ENCODE measurements at regions not wholly inside any gene's neighbourhood (a gene's known extent, or its start where the extent isn't known, plus 50 kb on each side); places are given as distances from the start of the nearest gene placed in this dataset.
A peak's percentile ranks its signal among the peaks of the same experiment; 100 is the strongest.

DNA sequence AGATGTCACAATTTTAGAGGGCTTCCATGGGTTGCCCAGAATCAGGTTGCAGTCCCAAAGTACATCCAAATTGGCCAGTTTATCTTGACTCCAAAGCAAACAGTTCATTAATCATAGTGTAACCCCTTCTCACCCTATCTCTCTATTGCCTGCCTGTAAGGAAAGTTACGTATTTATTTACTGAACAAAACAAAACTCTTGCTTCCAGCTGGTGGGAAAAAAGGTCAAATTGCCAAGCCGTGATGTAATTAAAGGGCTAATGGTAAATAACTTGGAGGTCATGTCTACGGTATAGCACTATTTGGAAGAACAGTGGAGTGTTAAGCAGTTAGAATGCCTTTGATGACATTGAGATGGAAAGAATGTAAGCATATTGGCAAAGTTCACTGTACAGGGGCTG is 214.0 kb downstream of the DLEU7 start:
- Histone ChIP-seq H3K27me3 (no peaks in the 10 kb centered on the region), H3K36me3 (replicated peaks in 1 of 2; ENCODE audit: insufficient read depth in 1 of 2, low read depth in 2 of 2) (no peaks in the 10 kb centered on the region), H3K4me1 (no peaks in the 10 kb centered on the region), H3K4me3 (no peak overlapping the region), H3K27ac (peak overlapping the region in 2 of 4 donors; percentile 15 to 52), H3K9me3 (no peaks in the 10 kb centered on the region)
- WGBS, 2 donors: 32% methylated on average over 3 of the region's 3 CpGs
- ATAC-seq (no peak), DNase-seq (no peak)
- no peak for TF ChIP-seq POLR2A (IDR thresholded peaks at IDR 0.05)
- no peak for TF ChIP-seq CTCF (IDR thresholded peaks at IDR 0.05)
- intact Hi-C loops (cut with DNase I): no loop called here

DNA sequence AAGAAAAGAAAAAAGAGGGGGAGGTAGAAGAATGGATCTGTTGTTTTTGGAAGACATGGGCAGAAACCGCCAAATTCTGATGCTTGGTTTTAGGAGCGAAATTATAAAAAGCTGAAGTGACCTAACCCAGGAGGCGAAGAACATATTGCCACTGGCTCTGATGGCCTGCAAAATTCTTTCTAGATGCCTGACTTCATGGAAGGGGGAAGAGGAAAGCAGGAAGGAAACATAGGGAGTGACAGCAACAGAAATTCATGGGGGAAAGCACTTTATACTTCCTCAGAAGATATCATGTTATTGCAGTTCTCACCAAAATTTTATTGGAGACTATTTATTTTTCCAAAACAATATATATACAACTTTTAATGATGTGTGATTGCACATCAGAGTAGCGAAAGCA is 213.5 kb downstream of the DLEU7 start:
- TF ChIP-seq CTCF (IDR thresholded peaks at IDR 0.05) (no peak), POLR2A (IDR thresholded peaks at IDR 0.05) (no peak)
- WGBS, 2 donors: 85 to 89% methylated on average over 4 of the region's 4 CpGs
- ATAC-seq: no peak

GRCh38 chr13:50631041-50631440 is 212.5 kb downstream of the DLEU7 start:
- ATAC-seq (no peak), DNase-seq (no peak)
- Histone ChIP-seq H3K36me3 (replicated peaks in 1 of 2; ENCODE audit: insufficient read depth in 1 of 2, low read depth in 2 of 2) (no peaks in the 10 kb centered on the region), H3K27ac (no peak overlapping the region), H3K27me3 (no peaks in the 10 kb centered on the region), H3K4me1 (no peaks in the 10 kb centered on the region), H3K9me3 (no peaks in the 10 kb centered on the region), H3K4me3 (no peak overlapping the region)
- intact Hi-C loops (cut with DNase I): no loop called here
- TF ChIP-seq POLR2A (IDR thresholded peaks at IDR 0.05) (no peak), CTCF (IDR thresholded peaks at IDR 0.05) (no peak)
- 84% methylated on average over 3 of the region's 3 CpGs for WGBS, 2 donors

More for the DNA sequence above, 213.5 kb downstream of the DLEU7 start:
- H3K9me3 ChIP-seq: no peaks in the 10 kb centered on the region
- DNase-seq: no peak
- H3K27me3 ChIP-seq: no peaks in the 10 kb centered on the region
- H3K27ac ChIP-seq: peak overlapping the region in 1 of 4 donors; percentile 52
- H3K4me3 ChIP-seq: no peak overlapping the region
- H3K4me1 ChIP-seq: no peaks in the 10 kb centered on the region
- intact Hi-C loops (cut with DNase I): no loop called here
- no peaks in the 10 kb centered on the region for H3K36me3 ChIP-seq (replicated peaks in 1 of 2; ENCODE audit: insufficient read depth in 1 of 2, low read depth in 2 of 2)

GRCh38 chr13:50634339-50634738 is 209.2 kb downstream of the DLEU7 start:
- 87 to 89% methylated on average over 3 of the region's 3 CpGs for WGBS, 2 donors
- TF ChIP-seq CTCF (IDR thresholded peaks at IDR 0.05) (no peak), POLR2A (IDR thresholded peaks at IDR 0.05) (no peak)
- no peaks in the 10 kb centered on the region for H3K4me1 ChIP-seq
- no peak overlapping the region for H3K27ac ChIP-seq
- H3K27me3 ChIP-seq: no peaks in the 10 kb centered on the region
- ATAC-seq: no peak
- H3K36me3 ChIP-seq (replicated peaks in 1 of 2; ENCODE audit: insufficient read depth in 1 of 2, low read depth in 2 of 2): no peaks in the 10 kb centered on the region
- H3K4me3 ChIP-seq: no peak overlapping the region
- intact Hi-C loops (cut with DNase I): no loop called here
- DNase-seq: no peak
- H3K9me3 ChIP-seq: no peaks in the 10 kb centered on the region

GRCh38 chr13:50635504-50635903 is 208.0 kb downstream of the DLEU7 start:
- WGBS, 2 donors: 45 to 49% methylated on average over 3 of the region's 3 CpGs
- no peaks in the 10 kb centered on the region for H3K9me3 ChIP-seq
- no peaks in the 10 kb centered on the region for H3K36me3 ChIP-seq (replicated peaks in 1 of 2; ENCODE audit: insufficient read depth in 1 of 2, low read depth in 2 of 2)
- TF ChIP-seq POLR2A (IDR thresholded peaks at IDR 0.05): no peak
- TF ChIP-seq CTCF (IDR thresholded peaks at IDR 0.05): no peak
- intact Hi-C loops (cut with DNase I): no loop called here
- H3K27ac ChIP-seq: peak overlapping the region in 1 of 4 donors; percentile 54
- ATAC-seq (peak; percentile 66), DNase-seq (peak in 2 of 4 donors; percentile 13 to 72)
- H3K27me3 ChIP-seq: no peaks in the 10 kb centered on the region
- no peaks in the 10 kb centered on the region for H3K4me1 ChIP-seq
- H3K4me3 ChIP-seq: no peak overlapping the region

Measured in body of pancreas (tissue), 4 donors.